ENCODE measurements at regions not wholly inside any gene's neighbourhood (a gene's known extent, or its start where the extent isn't known, plus 50 kb on each side); places are given as distances from the start of the nearest gene placed in this dataset.

DNA sequence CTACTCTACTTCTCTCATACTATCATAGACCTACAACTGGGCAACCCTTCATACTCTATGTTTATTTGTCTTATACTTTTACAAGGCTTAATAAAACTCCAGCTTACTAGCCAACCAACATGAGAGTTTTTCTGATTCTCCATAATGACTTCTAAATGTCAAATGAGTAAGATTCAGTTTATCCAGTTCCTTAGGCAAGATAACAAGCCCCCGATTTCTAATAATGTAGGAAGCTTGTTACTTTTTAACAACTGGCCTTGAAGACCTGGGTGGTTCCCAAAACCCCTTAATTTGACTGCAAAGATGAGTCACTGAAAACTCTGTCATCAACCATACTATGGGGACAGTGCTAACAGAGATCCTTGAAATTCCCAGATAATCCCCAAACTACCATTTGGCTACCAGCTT is 294.6 kb upstream of the ACTBL2 start:
- no peak for DNase-seq (ENCODE audit: extremely low spot score)
- no peak overlapping the region for H3K4me3 ChIP-seq (ENCODE audit: low read depth, low read length)
- 63% methylated on average over 1 of the region's 1 CpG for WGBS

DNA sequence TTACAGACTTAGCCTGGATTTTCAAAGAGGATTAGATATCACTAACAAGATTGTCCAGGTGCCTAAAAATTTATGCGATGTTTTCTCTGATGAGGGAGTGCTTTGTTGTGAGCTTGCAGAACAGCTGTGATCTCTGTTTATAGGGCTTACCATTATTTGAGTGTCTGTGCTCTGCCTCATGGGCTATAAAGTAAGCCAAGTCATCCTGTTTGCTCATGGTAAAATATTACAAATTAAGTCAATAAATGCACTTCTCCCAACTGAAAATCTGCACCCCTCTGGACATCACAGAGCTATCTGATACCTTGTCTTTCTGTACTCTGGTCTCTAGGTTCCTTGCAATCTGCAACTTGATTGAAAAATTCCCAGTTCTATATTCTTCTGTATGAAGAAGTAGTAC is 293.4 kb upstream of the ACTBL2 start:
- H3K27ac ChIP-seq (ENCODE audit: low read depth), result no peak overlapping the region
- H3K36me3 ChIP-seq (ENCODE audit: insufficient read depth), result no peaks in the 10 kb centered on the region
- no peak overlapping the region for H3K4me3 ChIP-seq (ENCODE audit: low read depth, low read length)
- H3K4me1 ChIP-seq (ENCODE audit: insufficient read depth), result no peaks in the 10 kb centered on the region
- DNase-seq (ENCODE audit: extremely low spot score), result no peak
- WGBS, result 37% methylated on average over 1 of the region's 1 CpG

More for the DNA sequence above, 294.6 kb upstream of the ACTBL2 start:
- H3K36me3 ChIP-seq (ENCODE audit: insufficient read depth), result no peaks in the 10 kb centered on the region
- no peak overlapping the region for H3K27ac ChIP-seq (ENCODE audit: low read depth)
- H3K4me1 ChIP-seq (ENCODE audit: insufficient read depth), result no peaks in the 10 kb centered on the region

DNA sequence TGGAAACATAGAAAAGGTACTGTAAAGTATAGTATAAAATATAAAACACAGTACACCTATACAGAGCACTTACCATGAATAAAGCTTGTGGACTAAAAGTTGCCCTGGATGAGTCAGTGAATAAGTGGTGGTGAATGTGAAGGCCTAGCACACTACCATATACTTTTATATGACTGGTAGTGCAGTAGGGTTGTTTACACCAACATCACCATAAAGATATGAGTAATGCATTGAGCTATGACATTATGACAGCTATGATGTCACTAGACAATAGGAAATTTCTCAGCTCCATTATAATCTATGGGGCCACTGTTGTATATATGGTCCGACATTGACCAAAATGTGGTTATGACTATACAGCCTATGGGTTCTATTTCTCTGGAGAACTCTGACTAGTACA is 291.8 kb upstream of the ACTBL2 start:
- Histone ChIP-seq H3K4me3 (ENCODE audit: low read depth, low read length) (no peak overlapping the region), H3K4me1 (ENCODE audit: insufficient read depth) (no peaks in the 10 kb centered on the region), H3K36me3 (ENCODE audit: insufficient read depth) (no peaks in the 10 kb centered on the region), H3K27ac (ENCODE audit: low read depth) (no peak overlapping the region)
- WGBS, result 100% methylated on average over 1 of the region's 1 CpG
- DNase-seq (ENCODE audit: extremely low spot score), result no peak

DNA sequence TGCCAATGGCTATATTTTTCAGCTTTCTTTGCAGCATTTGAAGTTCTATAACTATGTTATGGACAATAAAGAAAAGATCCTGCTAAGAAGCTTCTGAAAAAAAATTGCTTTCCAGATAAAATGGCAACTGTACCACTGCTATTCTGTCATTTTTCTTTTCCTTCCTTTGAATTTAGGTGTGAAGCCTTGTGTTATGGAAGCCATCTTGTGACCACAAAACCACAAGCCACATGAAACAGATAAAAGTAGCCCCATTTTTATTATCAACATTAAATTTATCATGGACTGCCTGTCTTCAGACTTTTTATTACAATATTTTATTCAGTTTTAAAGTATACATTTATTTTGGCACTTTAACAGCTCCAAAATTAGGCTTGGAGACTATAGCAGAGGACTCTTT is 289.9 kb upstream of the ACTBL2 start:
- Histone ChIP-seq H3K4me3 (ENCODE audit: low read depth, low read length) (no peak overlapping the region), H3K4me1 (ENCODE audit: insufficient read depth) (no peaks in the 10 kb centered on the region), H3K27ac (ENCODE audit: low read depth) (no peak overlapping the region), H3K36me3 (ENCODE audit: insufficient read depth) (no peaks in the 10 kb centered on the region)
- no peak for DNase-seq (ENCODE audit: extremely low spot score)

DNA sequence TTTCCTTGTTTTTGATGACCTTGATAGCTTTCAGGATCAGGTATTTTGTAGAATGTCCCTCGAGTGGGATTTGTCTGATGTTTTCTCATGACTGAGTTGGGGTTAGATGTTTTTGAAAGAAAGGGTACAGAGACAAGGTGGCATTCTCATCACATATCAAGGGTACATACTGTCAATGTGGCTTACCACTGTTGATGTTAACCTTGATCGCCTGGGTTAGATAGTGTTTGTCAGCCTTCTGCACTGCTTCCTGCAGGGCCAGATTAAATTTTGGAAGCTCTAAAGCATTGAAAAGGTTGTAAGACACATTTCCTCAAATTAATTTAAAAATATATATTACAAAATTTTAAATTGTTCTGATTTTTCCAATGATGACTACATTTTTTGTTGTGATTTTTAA is 287.4 kb upstream of the ACTBL2 start:
- H3K27ac ChIP-seq (ENCODE audit: low read depth), result no peak overlapping the region
- DNase-seq (ENCODE audit: extremely low spot score), result no peak
- H3K36me3 ChIP-seq (ENCODE audit: insufficient read depth), result no peaks in the 10 kb centered on the region
- H3K4me3 ChIP-seq (ENCODE audit: low read depth, low read length), result no peak overlapping the region
- 79% methylated on average over 2 of the region's 2 CpGs for WGBS
- H3K4me1 ChIP-seq (ENCODE audit: insufficient read depth), result no peaks in the 10 kb centered on the region

DNA sequence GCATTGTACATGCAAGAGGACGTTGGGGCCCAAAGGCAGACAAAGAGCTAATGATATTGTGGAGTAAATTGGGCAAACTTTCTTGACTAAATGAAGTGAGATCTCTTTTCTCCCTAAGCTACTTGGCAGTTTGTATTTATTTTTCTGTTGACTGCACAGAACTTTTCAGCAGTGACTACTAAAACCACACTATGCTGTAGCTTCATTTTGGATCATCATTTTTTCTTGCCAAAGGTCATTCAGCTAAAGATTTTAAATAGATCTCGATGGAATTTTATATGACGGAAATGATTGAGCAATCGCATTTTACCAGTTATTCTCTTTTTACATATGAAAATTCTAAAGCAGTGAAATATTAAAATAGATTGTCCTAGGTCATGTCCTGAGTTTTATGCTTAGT is 286.1 kb upstream of the ACTBL2 start:
- H3K27ac ChIP-seq (ENCODE audit: low read depth), result no peak overlapping the region
- 79% methylated on average over 4 of the region's 4 CpGs for WGBS
- H3K4me3 ChIP-seq (ENCODE audit: low read depth, low read length), result no peak overlapping the region
- H3K4me1 ChIP-seq (ENCODE audit: insufficient read depth), result no peaks in the 10 kb centered on the region
- H3K36me3 ChIP-seq (ENCODE audit: insufficient read depth), result no peaks in the 10 kb centered on the region
- DNase-seq (ENCODE audit: extremely low spot score), result no peak

DNA sequence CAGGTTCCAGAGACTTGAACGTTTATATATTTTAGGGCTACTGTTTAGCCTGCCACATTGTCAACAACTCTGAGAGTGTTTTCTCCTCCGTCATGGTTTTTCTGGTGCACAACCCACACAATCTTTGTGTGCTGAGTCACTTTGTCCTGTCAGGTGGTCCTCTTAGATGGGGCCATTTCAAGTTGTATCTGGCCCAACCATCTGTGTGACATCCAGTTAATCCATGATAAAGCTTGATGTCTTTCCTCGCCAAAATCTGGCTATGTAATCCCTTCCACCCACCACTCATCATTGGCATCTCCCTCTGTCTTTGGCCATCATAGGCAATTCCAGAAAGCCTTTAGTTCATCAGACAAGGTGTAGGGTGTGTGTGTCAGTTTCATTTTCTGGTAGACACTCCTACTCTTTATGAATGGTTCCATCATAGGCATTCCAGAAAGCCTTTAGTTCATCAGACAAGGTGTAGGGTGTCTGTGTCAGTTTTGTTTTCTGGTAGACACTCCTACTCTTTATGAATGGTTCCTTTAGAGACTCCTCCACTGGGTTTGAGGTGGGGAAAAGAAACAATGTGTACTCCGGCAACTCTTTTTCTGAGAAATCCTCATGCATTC is 282.0 kb upstream of the ACTBL2 start:
- 84% methylated on average over 4 of the region's 4 CpGs for WGBS
- Histone ChIP-seq H3K4me1 (ENCODE audit: insufficient read depth) (no peaks in the 10 kb centered on the region), H3K36me3 (ENCODE audit: insufficient read depth) (no peaks in the 10 kb centered on the region), H3K4me3 (ENCODE audit: low read depth, low read length) (no peak overlapping the region), H3K27ac (ENCODE audit: low read depth) (no peak overlapping the region)
- no peak for DNase-seq (ENCODE audit: extremely low spot score)

DNA sequence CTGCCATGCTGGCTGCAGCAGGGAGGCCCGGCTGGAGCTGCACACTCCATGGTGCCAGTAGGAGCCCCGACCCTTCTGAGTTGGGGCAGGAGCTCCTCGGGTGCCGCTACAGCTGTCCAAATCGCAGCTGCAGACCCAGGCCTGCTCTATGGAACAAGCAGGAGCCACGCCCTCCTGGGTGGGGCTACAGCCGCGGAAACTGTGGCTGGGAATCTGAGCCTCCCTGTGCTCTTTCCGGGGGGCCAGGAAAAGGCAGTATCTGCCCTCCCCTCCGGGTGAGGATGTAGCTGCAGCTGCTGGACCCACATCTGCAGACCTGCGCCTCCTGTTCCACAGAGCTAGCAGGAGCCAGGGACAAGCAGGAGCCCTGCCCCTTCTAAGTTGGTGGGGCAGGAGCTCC is 278.9 kb upstream of the ACTBL2 start:
- no peaks in the 10 kb centered on the region for H3K36me3 ChIP-seq (ENCODE audit: insufficient read depth)
- H3K4me1 ChIP-seq (ENCODE audit: insufficient read depth), result no peaks in the 10 kb centered on the region
- no peak overlapping the region for H3K27ac ChIP-seq (ENCODE audit: low read depth)
- WGBS, result 93% methylated on average over 11 of the region's 11 CpGs
- no peak for DNase-seq (ENCODE audit: extremely low spot score)
- no peak overlapping the region for H3K4me3 ChIP-seq (ENCODE audit: low read depth, low read length)

DNA sequence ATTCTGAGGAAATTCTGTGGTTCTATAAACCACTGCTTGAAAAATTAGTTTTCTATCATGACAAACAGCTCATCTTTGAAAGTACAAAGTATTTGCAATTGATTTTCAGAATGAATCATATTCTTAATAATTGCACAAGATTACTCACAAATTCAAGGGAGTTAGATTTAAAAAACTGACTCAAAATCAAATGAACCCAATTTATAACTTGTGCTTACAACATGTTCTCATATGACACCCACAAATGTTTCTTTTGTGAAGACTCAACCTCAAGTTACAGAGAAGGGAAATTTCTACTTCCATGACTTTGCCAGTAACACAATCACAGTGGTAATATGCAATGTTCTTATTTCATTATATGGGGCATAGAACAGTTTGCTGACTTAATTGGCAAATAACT is 272.0 kb upstream of the ACTBL2 start:
- no peak overlapping the region for H3K4me3 ChIP-seq (ENCODE audit: low read depth, low read length)
- H3K36me3 ChIP-seq (ENCODE audit: insufficient read depth), result no peaks in the 10 kb centered on the region
- no peaks in the 10 kb centered on the region for H3K4me1 ChIP-seq (ENCODE audit: insufficient read depth)
- DNase-seq (ENCODE audit: extremely low spot score), result no peak
- no peak overlapping the region for H3K27ac ChIP-seq (ENCODE audit: low read depth)

DNA sequence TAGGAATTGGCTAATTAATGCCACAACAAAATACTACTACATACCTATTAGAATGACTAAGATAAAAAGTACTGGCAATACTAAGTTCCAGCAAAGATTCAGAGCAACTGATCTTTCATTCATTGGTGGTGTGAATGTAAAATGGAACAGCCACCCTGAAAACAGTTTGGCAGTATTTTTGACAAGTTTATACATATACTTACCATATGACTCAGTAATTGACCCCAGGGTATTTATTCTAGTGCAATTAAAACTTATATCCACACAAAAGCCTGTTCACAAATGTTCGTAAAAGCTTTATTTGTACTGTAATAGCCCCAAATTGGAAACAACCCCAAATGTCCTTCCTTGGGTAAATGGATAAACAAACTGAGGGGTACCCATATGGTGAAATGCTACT is 270.8 kb upstream of the ACTBL2 start:
- Histone ChIP-seq H3K36me3 (ENCODE audit: insufficient read depth) (no peaks in the 10 kb centered on the region), H3K27ac (ENCODE audit: low read depth) (no peak overlapping the region), H3K4me3 (ENCODE audit: low read depth, low read length) (no peak overlapping the region), H3K4me1 (ENCODE audit: insufficient read depth) (no peaks in the 10 kb centered on the region)
- DNase-seq (ENCODE audit: extremely low spot score), result no peak
- 75% methylated on average over 1 of the region's 1 CpG for WGBS

DNA sequence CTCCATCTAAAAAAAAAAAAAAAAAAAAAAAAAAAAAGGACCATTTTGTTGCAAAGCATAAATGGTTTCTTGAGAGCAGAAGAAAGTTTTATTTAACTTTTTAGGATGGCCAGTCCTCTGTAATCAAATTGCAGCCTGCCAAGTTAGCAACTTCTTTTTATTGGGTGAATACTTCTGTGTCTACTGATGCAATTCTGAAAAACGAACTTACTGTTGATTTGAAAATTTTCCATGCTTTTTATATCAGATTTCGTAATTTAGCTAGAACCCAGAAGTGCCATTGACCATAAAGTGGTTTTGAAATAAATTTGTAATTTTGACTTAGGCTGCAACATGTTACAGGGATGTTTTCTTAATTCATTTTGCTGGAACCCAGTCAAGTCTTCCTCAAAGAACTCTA is 269.1 kb upstream of the ACTBL2 start:
- DNase-seq (ENCODE audit: extremely low spot score), result no peak
- WGBS, result 19% methylated on average over 2 of the region's 2 CpGs
- Histone ChIP-seq H3K4me3 (ENCODE audit: low read depth, low read length) (no peak overlapping the region), H3K27ac (ENCODE audit: low read depth) (no peak overlapping the region), H3K36me3 (ENCODE audit: insufficient read depth) (no peaks in the 10 kb centered on the region), H3K4me1 (ENCODE audit: insufficient read depth) (no peaks in the 10 kb centered on the region)

DNA sequence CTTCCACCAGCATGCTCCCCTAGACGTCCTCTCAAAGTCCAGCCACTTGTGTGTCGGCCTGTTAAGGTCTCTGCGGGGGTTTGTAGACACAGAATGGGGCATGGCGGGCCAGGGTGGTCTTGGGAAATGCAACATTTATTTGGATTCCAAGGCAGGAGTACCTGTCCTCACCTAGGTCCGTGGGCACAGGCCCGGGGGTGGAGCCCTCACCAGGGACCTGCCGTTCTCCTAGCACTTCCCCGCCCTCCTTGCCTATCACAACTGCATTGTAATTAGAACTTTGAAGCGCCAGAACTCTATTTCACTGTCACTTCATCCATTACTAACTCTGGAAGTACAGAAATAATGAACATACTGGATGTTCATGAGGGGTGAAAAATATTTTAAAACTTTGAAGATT is 268.3 kb upstream of the ACTBL2 start:
- H3K27ac ChIP-seq (ENCODE audit: low read depth), result no peak overlapping the region
- H3K4me1 ChIP-seq (ENCODE audit: insufficient read depth), result no peaks in the 10 kb centered on the region
- DNase-seq (ENCODE audit: extremely low spot score), result no peak
- H3K4me3 ChIP-seq (ENCODE audit: low read depth, low read length), result no peak overlapping the region
- WGBS, result 96% methylated on average over 9 of the region's 9 CpGs
- no peaks in the 10 kb centered on the region for H3K36me3 ChIP-seq (ENCODE audit: insufficient read depth)

DNA sequence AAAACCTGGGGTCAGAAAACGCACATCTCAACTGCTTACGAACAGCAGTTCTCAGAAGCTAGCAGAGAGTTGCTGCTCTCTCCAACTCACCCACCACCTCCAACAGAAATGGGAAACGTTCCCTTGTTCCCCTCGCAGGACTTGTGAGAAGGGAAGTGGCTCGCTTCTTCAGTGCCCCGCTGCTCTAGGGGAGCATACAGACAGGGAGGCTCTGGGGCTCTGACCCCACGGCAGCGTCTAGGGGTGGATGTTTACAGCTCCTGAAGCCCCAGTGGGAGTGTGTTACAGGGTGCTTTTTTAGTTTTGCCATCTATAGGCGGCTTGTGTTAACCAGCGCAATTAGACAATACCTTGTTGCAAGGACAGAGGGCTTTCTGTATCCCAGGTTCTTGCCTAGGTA is 267.7 kb upstream of the ACTBL2 start:
- DNase-seq (ENCODE audit: extremely low spot score), result no peak
- no peak overlapping the region for H3K4me3 ChIP-seq (ENCODE audit: low read depth, low read length)
- WGBS, result 94% methylated on average over 10 of the region's 10 CpGs

DNA sequence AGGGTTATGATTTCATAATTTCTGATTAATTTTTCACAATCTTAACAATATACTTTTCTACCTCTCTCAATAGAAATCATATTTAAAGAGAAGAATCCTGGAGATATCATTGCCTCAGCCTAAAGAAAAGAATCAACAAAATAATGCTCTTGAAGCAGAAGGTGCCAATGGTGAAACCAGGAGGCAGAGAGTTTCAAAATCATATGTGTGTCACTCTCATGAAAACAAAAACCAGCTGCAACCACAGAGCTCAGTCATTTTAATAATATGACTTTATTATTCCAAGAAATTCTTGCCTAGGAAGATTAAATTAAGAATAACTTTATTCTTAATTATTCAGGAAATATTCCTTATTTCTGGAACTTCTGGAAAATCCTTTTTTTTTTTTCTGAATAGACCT is 266.8 kb upstream of the ACTBL2 start:
- no peak overlapping the region for H3K27ac ChIP-seq (ENCODE audit: low read depth)
- H3K4me1 ChIP-seq (ENCODE audit: insufficient read depth), result no peaks in the 10 kb centered on the region
- no peaks in the 10 kb centered on the region for H3K36me3 ChIP-seq (ENCODE audit: insufficient read depth)
- H3K4me3 ChIP-seq (ENCODE audit: low read depth, low read length), result no peak overlapping the region
- no peak for DNase-seq (ENCODE audit: extremely low spot score)

More for the DNA sequence above, 267.7 kb upstream of the ACTBL2 start:
- no peak overlapping the region for H3K27ac ChIP-seq (ENCODE audit: low read depth)
- no peaks in the 10 kb centered on the region for H3K36me3 ChIP-seq (ENCODE audit: insufficient read depth)
- no peaks in the 10 kb centered on the region for H3K4me1 ChIP-seq (ENCODE audit: insufficient read depth)

Measured in urinary bladder (tissue), 3 donors.